Trophoblast cell (in vitro differentiated cells and primary cell): ENCODE measurements at regions not wholly inside any gene's neighbourhood (a gene's known extent, or its start where the extent isn't known, plus 50 kb on each side); places are given as distances from the start of the nearest gene placed in this dataset.

Experiments used
- DNase-seq, 2 donors: peaks; one replicate each; pipeline ENCODE4 v3.0.0-alpha.2; 2016
- H2AFZ ChIP-seq: 2 replicates; pipeline ENCODE4 v1.6.1; 2013; ENCODE audit warnings: low read length, moderate library complexity, mild to moderate bottlenecking; ENCODE audit not compliant: insufficient read depth, poor library complexity
- H2AK5ac ChIP-seq: 2 replicates; pipeline ENCODE4 v1.6.1; 2013; ENCODE audit warnings: mild to moderate bottlenecking, low read length
- H2BK120ac ChIP-seq: 2 replicates; pipeline ENCODE4 v1.6.1; 2013; ENCODE audit warnings: low read length, mild to moderate bottlenecking, moderate library complexity; ENCODE audit not compliant: insufficient read depth, poor library complexity
- H2BK12ac ChIP-seq: 2 replicates; pipeline ENCODE4 v1.6.1; 2013; ENCODE audit warnings: mild to moderate bottlenecking, low read length, moderate library complexity
- H2BK5ac ChIP-seq: 2 replicates; pipeline ENCODE4 v1.6.1; 2013; ENCODE audit warnings: low read length, low read depth, moderate library complexity, mild to moderate bottlenecking; ENCODE audit not compliant: poor library complexity
- H3K14ac ChIP-seq: 2 replicates; pipeline ENCODE4 v1.6.1; 2013; ENCODE audit warnings: mild to moderate bottlenecking, low read length
- H3K18ac ChIP-seq: 2 replicates; pipeline ENCODE4 v1.6.1; 2013; ENCODE audit warnings: mild to moderate bottlenecking, low read length
- H3K23ac ChIP-seq: 2 replicates; pipeline ENCODE4 v1.6.1; 2013; ENCODE audit warnings: low read length
- H3K27ac ChIP-seq: 2 replicates; pipeline ENCODE4 v1.5.1; 2013; ENCODE audit warnings: low read depth, mild to moderate bottlenecking, inconsistent platforms, low read length, moderate library complexity
- H3K27me3 ChIP-seq: 2 replicates; pipeline ENCODE4 v1.6.1; 2013; ENCODE audit warnings: inconsistent platforms, mild to moderate bottlenecking, low read length, moderate library complexity; ENCODE audit not compliant: insufficient read depth
- H3K36me3 ChIP-seq, 2 experiments: 1 replicate in 1 of 2; 2 replicates in 1 of 2; pipeline ENCODE4 v1.6.1; 2013; ENCODE audit warnings: low read length in 2 of 2, mild to moderate bottlenecking in 2 of 2, moderate library complexity in 1 of 2; ENCODE audit not compliant: insufficient read depth in 2 of 2, control insufficient read depth in 1 of 2
- H3K4ac ChIP-seq: 2 replicates; pipeline ENCODE4 v1.6.1; 2013; ENCODE audit warnings: low read depth, mild to moderate bottlenecking, low read length, moderate library complexity
- H3K4me1 ChIP-seq, 2 experiments: 1 replicate in 1 of 2; 2 replicates in 1 of 2; pipeline ENCODE4 v1.6.1; 2013; ENCODE audit warnings: low read length in 2 of 2, mild to moderate bottlenecking in 2 of 2, moderate library complexity in 1 of 2; ENCODE audit not compliant: insufficient read depth in 2 of 2, control insufficient read depth in 1 of 2
- H3K4me2 ChIP-seq: 2 replicates; pipeline ENCODE4 v1.6.1; 2013; ENCODE audit warnings: inconsistent platforms, mild to moderate bottlenecking, low read length, moderate library complexity
- H3K4me3 ChIP-seq: 2 replicates; pipeline ENCODE4 v1.5.1; 2013; ENCODE audit warnings: mild to moderate bottlenecking, low read depth, low read length, inconsistent platforms
- H3K79me1 ChIP-seq: one replicate; pipeline ENCODE4 v1.6.1; 2013; ENCODE audit warnings: low read length
- H3K79me2 ChIP-seq: 2 replicates; pipeline ENCODE4 v1.6.1; 2013; ENCODE audit warnings: low read length, mild to moderate bottlenecking; ENCODE audit not compliant: control insufficient read depth, insufficient read depth, poor library complexity
- H3K9ac ChIP-seq: 2 replicates; pipeline ENCODE4 v1.6.1; 2013; ENCODE audit warnings: mild to moderate bottlenecking, low read length
- H3K9me3 ChIP-seq: 2 replicates; pipeline ENCODE4 v1.6.1; 2013; ENCODE audit warnings: low read depth, mild to moderate bottlenecking, control low read depth, inconsistent platforms, low read length; ENCODE audit not compliant: insufficient read depth
- H4K12ac ChIP-seq: 2 replicates; pipeline ENCODE4 v1.6.1; 2013; ENCODE audit warnings: low read depth, mild to moderate bottlenecking, low read length, moderate library complexity
- H4K8ac ChIP-seq: 2 replicates; pipeline ENCODE4 v1.6.1; 2013; ENCODE audit warnings: low read depth, mild to moderate bottlenecking, low read length, moderate library complexity
- H4K91ac ChIP-seq: one replicate; pipeline ENCODE4 v1.6.1; 2013; ENCODE audit warnings: low read depth, mild to moderate bottlenecking, low read length, moderate library complexity
- WGBS: extraction: QIAGEN DNeasy Blood & Tissue Kit; methylation state at CpG from one replicate; pipeline ENCODE4 v1.1.7; 2013; ENCODE audit warnings: missing lambda C conversion rate; ENCODE audit not compliant: insufficient read length, insufficient coverage; ENCODE audit errors: extremely low coverage; 5-methylcytosine and 5-hydroxymethylcytosine counted together

GRCh38 chrX:39877905-39878304 lies 219.9 kb downstream of the BCOR start:
- H2BK5ac ChIP-seq = no peak overlapping the region
- H4K91ac ChIP-seq = no peak overlapping the region
- no peak overlapping the region for H2BK12ac ChIP-seq
- H3K36me3 ChIP-seq = no peaks in the 10 kb centered on the region
- no peak overlapping the region for H2BK120ac ChIP-seq
- H3K23ac ChIP-seq = no peak overlapping the region
- no peaks in the 10 kb centered on the region for H3K27me3 ChIP-seq
- no peaks in the 10 kb centered on the region for H3K9me3 ChIP-seq
- no peak overlapping the region for H2AK5ac ChIP-seq
- no peak overlapping the region for H3K4me2 ChIP-seq
- H3K27ac ChIP-seq = no peak overlapping the region
- peaks cover 0 to 2% of the 10 kb centered on the region in 2 experiments for H3K4me1 ChIP-seq
- no peaks in the 10 kb centered on the region for H3K79me1 ChIP-seq
- no peak overlapping the region for H4K8ac ChIP-seq
- no peaks in the 10 kb centered on the region for H3K79me2 ChIP-seq
- no peak for DNase-seq
- no peak overlapping the region for H3K4ac ChIP-seq
- no peak overlapping the region for H3K4me3 ChIP-seq
- H4K12ac ChIP-seq = no peak overlapping the region
- H3K14ac ChIP-seq = no peak overlapping the region
- no CpG with 5 or more reads among the region's 18 CpGs for WGBS
- no peak overlapping the region for H2AFZ ChIP-seq
- no peak overlapping the region for H3K9ac ChIP-seq
- H3K18ac ChIP-seq = no peak overlapping the region

- no CpG with 5 or more reads among the region's 3 CpGs for WGBS
- no peak overlapping the region for H2BK120ac ChIP-seq
- no peaks in the 10 kb centered on the region for H3K9me3 ChIP-seq
Measured at GRCh38 chrX:39883666-39884065, 214.1 kb downstream of the BCOR start.

GRCh38 chrX:39886282-39886681 lies 211.5 kb downstream of the BCOR start:
- H3K4me3 ChIP-seq = no peak overlapping the region
- no peak overlapping the region for H3K4ac ChIP-seq
- no peak overlapping the region for H2AFZ ChIP-seq
- H3K9ac ChIP-seq = no peak overlapping the region
- H3K79me1 ChIP-seq = no peaks in the 10 kb centered on the region
- no peak overlapping the region for H4K8ac ChIP-seq
- H2BK5ac ChIP-seq = no peak overlapping the region
- WGBS = no CpG with 5 or more reads among the region's 3 CpGs
- no peak overlapping the region for H2BK12ac ChIP-seq
- no peaks in the 10 kb centered on the region for H3K27me3 ChIP-seq
- H3K4me1 ChIP-seq = no peaks in the 10 kb centered on the region
- no peak overlapping the region for H4K12ac ChIP-seq
- H3K9me3 ChIP-seq = no peaks in the 10 kb centered on the region
- H3K27ac ChIP-seq = no peak overlapping the region
- no peaks in the 10 kb centered on the region for H3K79me2 ChIP-seq
- H4K91ac ChIP-seq = no peak overlapping the region
- no peak overlapping the region for H3K18ac ChIP-seq
- H3K23ac ChIP-seq = no peak overlapping the region
- H2BK120ac ChIP-seq = no peak overlapping the region
- H2AK5ac ChIP-seq = no peak overlapping the region
- H3K36me3 ChIP-seq = no peaks in the 10 kb centered on the region
- H3K4me2 ChIP-seq = no peak overlapping the region
- no peak overlapping the region for H3K14ac ChIP-seq
- DNase-seq = no peak

More at GRCh38 chrX:39883666-39884065, 214.1 kb downstream of the BCOR start:
- H3K4me2 ChIP-seq = no peak overlapping the region
- no peak overlapping the region for H4K8ac ChIP-seq
- no peak overlapping the region for H3K9ac ChIP-seq
- H2BK12ac ChIP-seq = no peak overlapping the region
- H2AK5ac ChIP-seq = no peak overlapping the region
- no peaks in the 10 kb centered on the region for H3K36me3 ChIP-seq
- no peak overlapping the region for H3K14ac ChIP-seq
- no peak overlapping the region for H2BK5ac ChIP-seq
- H3K4ac ChIP-seq = no peak overlapping the region
- DNase-seq = peak in 1 of 2 donors; percentile 20
- no peak overlapping the region for H4K91ac ChIP-seq
- H2AFZ ChIP-seq = no peak overlapping the region
- no peak overlapping the region for H3K18ac ChIP-seq
- H3K79me1 ChIP-seq = no peaks in the 10 kb centered on the region
- no peaks in the 10 kb centered on the region for H3K4me1 ChIP-seq
- no peaks in the 10 kb centered on the region for H3K27me3 ChIP-seq
- no peak overlapping the region for H3K23ac ChIP-seq
- H3K27ac ChIP-seq = no peak overlapping the region
- no peaks in the 10 kb centered on the region for H3K79me2 ChIP-seq
- no peak overlapping the region for H3K4me3 ChIP-seq
- H4K12ac ChIP-seq = no peak overlapping the region

GRCh38 chrX:39888730-39889129 lies 209.0 kb downstream of the BCOR start:
- WGBS = no CpG with 5 or more reads among the region's 1 CpG
- Histone ChIP-seq H2AFZ (no peak overlapping the region), H3K4me1 (no peaks in the 10 kb centered on the region), H3K79me2 (no peaks in the 10 kb centered on the region), H4K91ac (no peak overlapping the region), H3K9me3 (no peaks in the 10 kb centered on the region), H3K27ac (no peak overlapping the region), H3K9ac (no peak overlapping the region), H3K4me3 (no peak overlapping the region), H3K36me3 (no peaks in the 10 kb centered on the region), H3K14ac (no peak overlapping the region), H2BK12ac (no peak overlapping the region), H4K12ac (no peak overlapping the region), H2BK5ac (no peak overlapping the region), H3K18ac (no peak overlapping the region), H2BK120ac (no peak overlapping the region), H3K23ac (no peak overlapping the region), H3K79me1 (no peaks in the 10 kb centered on the region), H3K4ac (no peak overlapping the region), H3K27me3 (no peaks in the 10 kb centered on the region), H3K4me2 (no peak overlapping the region), H4K8ac (no peak overlapping the region), H2AK5ac (no peak overlapping the region)
- no peak for DNase-seq
